H9 (cell line): ENCODE measurements at regions not wholly inside any gene's neighbourhood (a gene's known extent, or its start where the extent isn't known, plus 50 kb on each side); places are given as distances from the start of the nearest gene placed in this dataset.

Source experiments
- DNase-seq: peaks from one replicate; pipeline ENCODE4 v3.0.0-alpha.2; 2017
- H2AFZ ChIP-seq: one replicate; pipeline ENCODE4 v1.6.1; 2013; ENCODE audit warnings: mild to moderate bottlenecking, low read length, control low read depth, moderate library complexity
- H2AK5ac ChIP-seq: 2 replicates; pipeline ENCODE4 v1.6.1; 2013; ENCODE audit warnings: low read length, control low read depth, mixed read lengths; ENCODE audit not compliant: insufficient read length
- H2BK120ac ChIP-seq: one replicate; pipeline ENCODE4 v1.6.1; 2013; ENCODE audit warnings: low read depth, mild to moderate bottlenecking, low read length, control low read depth, inconsistent platforms; ENCODE audit not compliant: poor library complexity, severe bottlenecking
- H2BK12ac ChIP-seq: 2 replicates; pipeline ENCODE4 v1.6.1; 2013; ENCODE audit warnings: low read length, control low read depth, mixed read lengths, low read depth; ENCODE audit not compliant: insufficient read length
- H2BK15ac ChIP-seq: 2 replicates; pipeline ENCODE4 v1.6.1; 2013; ENCODE audit warnings: low read depth, low read length, control low read depth
- H2BK20ac ChIP-seq: one replicate; pipeline ENCODE4 v1.6.1; 2013; ENCODE audit warnings: low read depth, mild to moderate bottlenecking, low read length, control low read depth, inconsistent platforms; ENCODE audit not compliant: poor library complexity, severe bottlenecking
- H2BK5ac ChIP-seq: 2 replicates; pipeline ENCODE4 v1.6.1; 2013; ENCODE audit warnings: low read length, control low read depth, mixed read lengths; ENCODE audit not compliant: insufficient read length
- H3K14ac ChIP-seq: 2 replicates; pipeline ENCODE4 v1.6.1; 2013; ENCODE audit warnings: low read length, control low read depth; ENCODE audit not compliant: insufficient read depth
- H3K18ac ChIP-seq: 2 replicates; pipeline ENCODE4 v1.6.1; 2013; ENCODE audit warnings: low read depth, mild to moderate bottlenecking, mixed read lengths, low read length, control low read depth; ENCODE audit not compliant: insufficient read length
- H3K23ac ChIP-seq: 2 replicates; pipeline ENCODE4 v1.6.1; 2013; ENCODE audit warnings: low read length, control low read depth, mixed read lengths, low read depth; ENCODE audit not compliant: insufficient read length
- H3K23me2 ChIP-seq: 2 replicates; pipeline ENCODE4 v1.6.1; 2013; ENCODE audit warnings: low read depth, mild to moderate bottlenecking, mixed read lengths, low read length, control low read depth; ENCODE audit not compliant: insufficient read length, poor library complexity, severe bottlenecking
- H3K27ac ChIP-seq: 2 replicates; pipeline ENCODE4 v1.5.1; 2013; ENCODE audit warnings: low read length, control low read depth, mixed read lengths, low read depth; ENCODE audit not compliant: insufficient read length
- H3K27me3 ChIP-seq: 2 replicates; pipeline ENCODE4 v1.6.1; 2013; ENCODE audit warnings: low read length, control low read depth, inconsistent platforms; ENCODE audit not compliant: insufficient read depth
- H3K4ac ChIP-seq: 2 replicates; pipeline ENCODE4 v1.6.1; 2013; ENCODE audit warnings: low read depth, mild to moderate bottlenecking, control low read depth, inconsistent platforms, low read length, moderate library complexity
- H3K4me1 ChIP-seq: 2 replicates; pipeline ENCODE4 v1.6.1; 2013; ENCODE audit warnings: low read length, control low read depth, inconsistent platforms; ENCODE audit not compliant: insufficient read depth
- H3K4me2 ChIP-seq: 2 replicates; pipeline ENCODE4 v1.6.1; 2013; ENCODE audit warnings: low read length, control low read depth, mixed read lengths; ENCODE audit not compliant: insufficient read length, insufficient read depth
- H3K56ac ChIP-seq: 2 replicates; pipeline ENCODE4 v1.6.1; 2013; ENCODE audit warnings: low read depth, mild to moderate bottlenecking, mixed read lengths, low read length, control low read depth; ENCODE audit not compliant: insufficient read length
- H3K79me1 ChIP-seq: 2 replicates; pipeline ENCODE4 v1.6.1; 2013; ENCODE audit warnings: low read depth, mild to moderate bottlenecking, moderate library complexity, low read length, control low read depth, inconsistent platforms; ENCODE audit not compliant: insufficient read depth, poor library complexity, severe bottlenecking
- H3K79me2 ChIP-seq: 2 replicates; pipeline ENCODE4 v1.6.1; 2013; ENCODE audit warnings: low read length, control low read depth, inconsistent platforms; ENCODE audit not compliant: insufficient read depth
- H3K9ac ChIP-seq: 2 replicates; pipeline ENCODE4 v1.6.1; 2013; ENCODE audit warnings: low read length, control low read depth, mixed read lengths; ENCODE audit not compliant: insufficient read length; ENCODE audit errors: extremely low read depth
- H3K9me3 ChIP-seq: one replicate; pipeline ENCODE4 v1.6.1; 2013; ENCODE audit warnings: low read depth, low read length, inconsistent platforms; ENCODE audit not compliant: control insufficient read depth
- H3T11ph ChIP-seq: one replicate; pipeline ENCODE4 v1.6.1; 2013; ENCODE audit warnings: mild to moderate bottlenecking, low read length, control low read depth, inconsistent platforms
- H4K20me1 ChIP-seq: one replicate; pipeline ENCODE4 v1.6.1; 2013; ENCODE audit not compliant: control insufficient read depth, insufficient read length, insufficient read depth
- H4K5ac ChIP-seq: 2 replicates; pipeline ENCODE4 v1.6.1; 2013; ENCODE audit warnings: low read depth, mild to moderate bottlenecking, mixed read lengths, low read length, control low read depth; ENCODE audit not compliant: insufficient read length
- H4K8ac ChIP-seq: replicated peaks from 2 replicates; pipeline ENCODE4 v1.6.1; 2013; ENCODE audit warnings: low read length, control low read depth, mixed read lengths, low read depth; ENCODE audit not compliant: insufficient read length
- H4K91ac ChIP-seq: 2 replicates; pipeline ENCODE4 v1.6.1; 2013; ENCODE audit warnings: low read depth, mild to moderate bottlenecking, moderate library complexity, mixed read lengths, low read length, control low read depth; ENCODE audit not compliant: insufficient read length
- H3K27ac Mint-ChIP-seq, 3 experiments: 2 replicates in 2 of 3; 3 replicates in 1 of 3; pipeline ENCODE4 v1.8.0; 2020 to 2021; ENCODE audit warnings: mixed read lengths in 3 of 3, mild to moderate bottlenecking in 1 of 3, moderate library complexity in 1 of 3
- H3K27me3 Mint-ChIP-seq: 2 replicates; pipeline ENCODE4 v1.8.0; 2021; ENCODE audit warnings: low read depth, mild to moderate bottlenecking, moderate library complexity, mixed read lengths
- H3K36me3 Mint-ChIP-seq, 3 experiments: 2 replicates in 2 of 3; 3 replicates in 1 of 3; pipeline ENCODE4 v1.8.0; 2020 to 2021; ENCODE audit warnings: low read depth in 3 of 3, mixed read lengths in 3 of 3; ENCODE audit not compliant: insufficient read depth in 1 of 3
- H3K4me1 Mint-ChIP-seq, 2 experiments: 2 replicates each; pipeline ENCODE4 v1.8.0; 2020; ENCODE audit warnings: mixed read lengths in 2 of 2
- H3K4me3 Mint-ChIP-seq, 2 experiments: 2 replicates in 1 of 2; 3 replicates in 1 of 2; pipeline ENCODE4 v1.8.0; 2020 to 2021; ENCODE audit warnings: mild to moderate bottlenecking in 2 of 2, mixed read lengths in 2 of 2, moderate library complexity in 1 of 2
- H3K9me3 Mint-ChIP-seq, 2 experiments: 2 replicates in 1 of 2; 3 replicates in 1 of 2; pipeline ENCODE4 v1.8.0; 2020; ENCODE audit warnings: mild to moderate bottlenecking in 2 of 2, mixed read lengths in 2 of 2, moderate library complexity in 1 of 2
- WGBS: extraction: QIAGEN DNeasy Blood & Tissue Kit; methylation state at CpG from one replicate; pipeline ENCODE4 v1.1.7; 2013; ENCODE audit warnings: missing lambda C conversion rate, low lambda C conversion rate, mixed read lengths; ENCODE audit not compliant: insufficient read length; ENCODE audit errors: extremely low coverage; 5-methylcytosine and 5-hydroxymethylcytosine counted together
- TF ChIP-seq, protein P1 (sequence below): fragments of 200-600 bp; sonication (generic); conservative IDR thresholded peaks from 3 replicates; pipeline ENCODE4 v1.8.0; 2021; ENCODE audit warnings: antibody characterized with exemption, mild to moderate bottlenecking

DNA sequence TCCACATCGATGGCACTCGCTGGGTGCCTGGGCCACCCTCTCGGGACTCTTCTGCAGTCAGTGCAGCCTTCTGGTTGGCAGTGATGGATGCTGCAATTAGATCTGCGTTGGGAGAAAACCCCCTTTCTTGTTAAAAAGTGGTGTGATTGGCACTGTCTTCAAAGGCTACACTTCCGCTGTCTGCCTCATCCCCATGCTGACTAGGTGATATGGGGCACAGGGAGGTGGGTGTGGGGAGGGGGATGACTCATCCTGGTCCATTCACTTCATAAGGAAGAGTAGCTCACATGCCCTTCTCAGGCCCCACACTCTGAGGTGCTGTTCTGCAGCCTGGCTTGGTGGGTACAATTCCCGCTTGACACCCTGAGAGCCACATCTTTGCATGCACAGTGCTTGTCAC, 77.4 kb downstream of the THNSL2 start:
- H4K20me1 ChIP-seq = no peaks in the 10 kb centered on the region
- no peaks in the 10 kb centered on the region for H3K79me2 ChIP-seq
- H3K4me2 ChIP-seq = no peak overlapping the region
- H4K91ac ChIP-seq = no peak overlapping the region
- H2BK20ac ChIP-seq = no peak overlapping the region
- H3K9ac ChIP-seq = no peak overlapping the region
- no peak overlapping the region for H3K18ac ChIP-seq
- H3T11ph ChIP-seq = no peak overlapping the region
- H3K4ac ChIP-seq = no peak overlapping the region
- H4K5ac ChIP-seq = no peak overlapping the region
- H3K79me1 ChIP-seq = no peaks in the 10 kb centered on the region
- H3K23ac ChIP-seq = no peak overlapping the region
- H3K56ac ChIP-seq = no peak overlapping the region
- WGBS = no CpG with 5 or more reads among the region's 6 CpGs
- H2AK5ac ChIP-seq = no peak overlapping the region
- H3K23me2 ChIP-seq = no peaks in the 10 kb centered on the region
- Mint-ChIP-seq H3K27me3 (peaks cover 1% of the 10 kb centered on the region; the same call in 1 of the 2 replicates), H3K27ac (no peak overlapping the region), H3K4me1 (peaks cover 0 to 7% of the 10 kb centered on the region in 2 experiments; a peak in 2 of 4 replicates), H3K9me3 (peaks cover 20 to 23% of the 10 kb centered on the region in 2 experiments), H3K4me3 (no peak overlapping the region), H3K36me3 (peaks cover 6 to 18% (median 15%) of the 10 kb centered on the region in 3 experiments; a peak in 6 of 7 replicates)
- H3K9me3 ChIP-seq = no peaks in the 10 kb centered on the region
- H2BK15ac ChIP-seq = no peak overlapping the region
- TF ChIP-seq, protein P1, sequence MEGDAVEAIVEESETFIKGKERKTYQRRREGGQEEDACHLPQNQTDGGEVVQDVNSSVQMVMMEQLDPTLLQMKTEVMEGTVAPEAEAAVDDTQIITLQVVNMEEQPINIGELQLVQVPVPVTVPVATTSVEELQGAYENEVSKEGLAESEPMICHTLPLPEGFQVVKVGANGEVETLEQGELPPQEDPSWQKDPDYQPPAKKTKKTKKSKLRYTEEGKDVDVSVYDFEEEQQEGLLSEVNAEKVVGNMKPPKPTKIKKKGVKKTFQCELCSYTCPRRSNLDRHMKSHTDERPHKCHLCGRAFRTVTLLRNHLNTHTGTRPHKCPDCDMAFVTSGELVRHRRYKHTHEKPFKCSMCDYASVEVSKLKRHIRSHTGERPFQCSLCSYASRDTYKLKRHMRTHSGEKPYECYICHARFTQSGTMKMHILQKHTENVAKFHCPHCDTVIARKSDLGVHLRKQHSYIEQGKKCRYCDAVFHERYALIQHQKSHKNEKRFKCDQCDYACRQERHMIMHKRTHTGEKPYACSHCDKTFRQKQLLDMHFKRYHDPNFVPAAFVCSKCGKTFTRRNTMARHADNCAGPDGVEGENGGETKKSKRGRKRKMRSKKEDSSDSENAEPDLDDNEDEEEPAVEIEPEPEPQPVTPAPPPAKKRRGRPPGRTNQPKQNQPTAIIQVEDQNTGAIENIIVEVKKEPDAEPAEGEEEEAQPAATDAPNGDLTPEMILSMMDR = no peak
- no peak overlapping the region for H3K27ac ChIP-seq
- H2AFZ ChIP-seq = no peak overlapping the region
- no peak for DNase-seq
- H3K4me1 ChIP-seq = no peaks in the 10 kb centered on the region
- H2BK120ac ChIP-seq = no peak overlapping the region
- H3K27me3 ChIP-seq = no peaks in the 10 kb centered on the region
- H2BK5ac ChIP-seq = no peak overlapping the region
- H2BK12ac ChIP-seq = no peak overlapping the region
- no peak overlapping the region for H4K8ac ChIP-seq
- H3K14ac ChIP-seq = no peak overlapping the region
